ENCODE measurements at regions not wholly inside any gene's neighbourhood (a gene's known extent, or its start where the extent isn't known, plus 50 kb on each side); places are given as distances from the start of the nearest gene placed in this dataset.

DNA sequence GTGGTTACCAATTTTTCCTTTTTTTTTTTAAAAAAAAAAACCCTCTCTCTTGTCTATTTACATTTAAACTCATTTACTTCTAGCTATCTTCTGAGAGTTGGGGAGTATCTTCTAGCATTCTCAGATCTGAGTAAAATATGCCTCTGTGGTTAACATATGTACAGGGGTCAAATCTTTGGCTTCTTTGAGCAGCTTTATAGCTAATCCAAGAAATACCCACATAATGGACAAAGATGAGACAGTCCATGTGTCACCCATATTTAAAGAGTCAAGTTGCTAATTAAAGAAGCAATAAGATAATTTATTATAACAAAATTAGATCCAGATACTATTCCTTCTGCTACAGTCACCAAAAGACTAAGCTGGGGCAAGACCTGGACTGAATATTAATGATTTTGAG is 139.0 kb upstream of the HNRNPA3 start:
- no peak overlapping the region for H3K9ac ChIP-seq (ENCODE audit: low read length in 3 of 3)
- TF ChIP-seq CTCF (IDR thresholded peaks at IDR 0.05; ENCODE audit: borderline replicate concordance, extremely low read depth, insufficient read depth), result no peak
- intact Hi-C loops (cut with DNase I), result no loop called here
- no peak for FAIRE-seq
- no peak overlapping the region for H3K27ac ChIP-seq (ENCODE audit: low read depth in 2 of 2, low read length in 2 of 2)
- H3K36me3 ChIP-seq (ENCODE audit: control insufficient read depth in 2 of 3, insufficient read depth in 3 of 3, low read length in 3 of 3), result no peaks in the 10 kb centered on the region
- peak in 1 of 5 donors; percentile 54 for DNase-seq
- H3K27me3 ChIP-seq (ENCODE audit: control insufficient read depth, insufficient read depth, low read length), result no peaks in the 10 kb centered on the region
- no peaks in the 10 kb centered on the region for H3K4me1 ChIP-seq (ENCODE audit: control insufficient read depth in 2 of 3, insufficient read depth in 2 of 3, low read depth in 1 of 3, low read length in 3 of 3)
- H3K4me3 ChIP-seq (ENCODE audit: low read length in 3 of 3), result no peak overlapping the region
- no peaks in the 10 kb centered on the region for H3K9me3 ChIP-seq (ENCODE audit: control insufficient read depth in 2 of 3, insufficient read depth in 1 of 3, low read length in 3 of 3)

DNA sequence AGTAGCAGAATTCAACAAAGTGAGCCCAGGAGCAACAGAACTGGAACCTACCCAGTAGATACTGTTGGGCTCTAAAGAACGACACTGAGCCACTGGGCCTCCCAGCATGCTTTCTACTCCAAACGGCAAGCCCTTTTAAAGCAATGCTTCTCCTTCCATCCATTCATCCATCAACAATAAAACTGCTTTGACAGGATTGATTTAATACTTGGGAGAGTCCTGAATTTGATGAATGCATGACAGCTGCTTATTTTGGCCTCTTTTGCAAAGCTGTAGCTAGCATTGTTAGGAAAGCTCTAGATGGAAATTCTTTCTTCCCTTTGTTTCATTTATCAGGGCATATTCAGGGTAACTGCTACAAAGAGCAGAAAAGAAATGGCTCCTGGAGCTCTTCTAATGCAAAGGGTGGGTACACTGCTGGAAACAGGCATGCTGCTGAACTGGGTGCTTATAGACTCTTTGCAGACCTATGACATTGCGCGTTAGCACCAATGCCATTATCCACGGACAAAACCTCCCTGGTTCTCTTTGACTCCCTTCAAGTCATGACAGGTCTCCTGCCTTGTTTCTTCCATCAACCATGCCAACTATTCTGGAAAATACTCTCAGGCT is 138.4 kb upstream of the HNRNPA3 start:
- H3K4me3 ChIP-seq (ENCODE audit: low read length in 3 of 3), result no peak overlapping the region
- H3K36me3 ChIP-seq (ENCODE audit: control insufficient read depth in 2 of 3, insufficient read depth in 3 of 3, low read length in 3 of 3), result no peaks in the 10 kb centered on the region
- H3K27ac ChIP-seq (ENCODE audit: low read depth in 2 of 2, low read length in 2 of 2), result no peak overlapping the region
- TF ChIP-seq CTCF (IDR thresholded peaks at IDR 0.05; ENCODE audit: borderline replicate concordance, extremely low read depth, insufficient read depth), result no peak
- FAIRE-seq (no peak), DNase-seq (peak in 2 of 5 donors; percentile 66 to 87)
- no peaks in the 10 kb centered on the region for H3K4me1 ChIP-seq (ENCODE audit: control insufficient read depth in 2 of 3, insufficient read depth in 2 of 3, low read depth in 1 of 3, low read length in 3 of 3)
- H3K9ac ChIP-seq (ENCODE audit: low read length in 3 of 3), result no peak overlapping the region
- H3K9me3 ChIP-seq (ENCODE audit: control insufficient read depth in 2 of 3, insufficient read depth in 1 of 3, low read length in 3 of 3), result no peaks in the 10 kb centered on the region
- no peaks in the 10 kb centered on the region for H3K27me3 ChIP-seq (ENCODE audit: control insufficient read depth, insufficient read depth, low read length)
- intact Hi-C loops (cut with DNase I), result no loop called here

GRCh38 chr2:177075254-177075653 is 137.3 kb upstream of the HNRNPA3 start:
- H3K4me3 ChIP-seq (ENCODE audit: low read length in 3 of 3), result no peak overlapping the region
- H3K27ac ChIP-seq (ENCODE audit: low read depth in 2 of 2, low read length in 2 of 2), result no peak overlapping the region
- H3K4me1 ChIP-seq (ENCODE audit: control insufficient read depth in 2 of 3, insufficient read depth in 2 of 3, low read depth in 1 of 3, low read length in 3 of 3), result no peaks in the 10 kb centered on the region
- H3K27me3 ChIP-seq (ENCODE audit: control insufficient read depth, insufficient read depth, low read length), result no peaks in the 10 kb centered on the region
- intact Hi-C loops (cut with DNase I), result no loop called here
- FAIRE-seq, result no peak
- no peak for TF ChIP-seq CTCF (IDR thresholded peaks at IDR 0.05; ENCODE audit: borderline replicate concordance, extremely low read depth, insufficient read depth)
- no peak overlapping the region for H3K9ac ChIP-seq (ENCODE audit: low read length in 3 of 3)
- H3K9me3 ChIP-seq (ENCODE audit: control insufficient read depth in 2 of 3, insufficient read depth in 1 of 3, low read length in 3 of 3), result no peaks in the 10 kb centered on the region
- peak in 1 of 5 donors; percentile 28 for DNase-seq
- no peaks in the 10 kb centered on the region for H3K36me3 ChIP-seq (ENCODE audit: control insufficient read depth in 2 of 3, insufficient read depth in 3 of 3, low read length in 3 of 3)
